ENCODE measurements at regions not wholly inside any gene's neighbourhood (a gene's known extent, or its start where the extent isn't known, plus 50 kb on each side); places are given as distances from the start of the nearest gene placed in this dataset.

DNA sequence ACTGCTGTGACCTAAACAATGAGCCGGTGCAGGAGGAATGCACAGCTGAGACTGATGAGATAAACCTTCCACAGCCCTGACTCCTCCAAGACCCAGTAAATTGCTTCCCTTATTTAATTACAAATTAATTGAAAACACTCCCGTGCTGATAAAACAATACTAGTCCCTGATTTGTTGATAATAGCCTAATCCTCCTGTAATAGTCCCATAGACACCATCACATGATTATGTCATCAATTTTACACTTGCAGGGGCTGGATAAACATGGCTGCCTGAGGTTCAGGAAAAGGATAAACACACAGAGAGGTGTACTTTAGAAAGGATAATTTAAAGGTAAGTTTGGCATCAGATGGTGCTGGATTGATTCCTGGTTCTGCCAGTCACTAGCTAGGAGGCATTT lies 84.6 kb upstream of the SPAG17 start:
- TF ChIP-seq, protein P1, sequence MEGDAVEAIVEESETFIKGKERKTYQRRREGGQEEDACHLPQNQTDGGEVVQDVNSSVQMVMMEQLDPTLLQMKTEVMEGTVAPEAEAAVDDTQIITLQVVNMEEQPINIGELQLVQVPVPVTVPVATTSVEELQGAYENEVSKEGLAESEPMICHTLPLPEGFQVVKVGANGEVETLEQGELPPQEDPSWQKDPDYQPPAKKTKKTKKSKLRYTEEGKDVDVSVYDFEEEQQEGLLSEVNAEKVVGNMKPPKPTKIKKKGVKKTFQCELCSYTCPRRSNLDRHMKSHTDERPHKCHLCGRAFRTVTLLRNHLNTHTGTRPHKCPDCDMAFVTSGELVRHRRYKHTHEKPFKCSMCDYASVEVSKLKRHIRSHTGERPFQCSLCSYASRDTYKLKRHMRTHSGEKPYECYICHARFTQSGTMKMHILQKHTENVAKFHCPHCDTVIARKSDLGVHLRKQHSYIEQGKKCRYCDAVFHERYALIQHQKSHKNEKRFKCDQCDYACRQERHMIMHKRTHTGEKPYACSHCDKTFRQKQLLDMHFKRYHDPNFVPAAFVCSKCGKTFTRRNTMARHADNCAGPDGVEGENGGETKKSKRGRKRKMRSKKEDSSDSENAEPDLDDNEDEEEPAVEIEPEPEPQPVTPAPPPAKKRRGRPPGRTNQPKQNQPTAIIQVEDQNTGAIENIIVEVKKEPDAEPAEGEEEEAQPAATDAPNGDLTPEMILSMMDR (IDR thresholded peaks at IDR 0.05): no peak
- TF ChIP-seq POLR2A (IDR thresholded peaks at IDR 0.05) (no peak), EP300 (IDR thresholded peaks at IDR 0.05) (no peak), POLR2AphosphoS5 (IDR thresholded peaks at IDR 0.05) (no peak)

All from sigmoid colon (tissue), 4 donors.